ENCODE measurements at regions not wholly inside any gene's neighbourhood (a gene's known extent, or its start where the extent isn't known, plus 50 kb on each side); places are given as distances from the start of the nearest gene placed in this dataset.

- no peak for DNase-seq
Measured at GRCh38 chr15:26477044-26477443, 295.8 kb downstream of the GABRB3 start.

GRCh38 chr15:26475554-26475953 lies 297.3 kb downstream of the GABRB3 start:
- DNase-seq, result no peak

GRCh38 chr15:26472661-26473060 lies 300.2 kb downstream of the GABRB3 start:
- no peak for DNase-seq

- DNase-seq, result no peak
Measured at GRCh38 chr15:26461847-26462608, 310.8 kb downstream of the GABRB3 start.

- no peak for DNase-seq
Measured at GRCh38 chr15:26460165-26460564, 312.7 kb downstream of the GABRB3 start.

- no peak for DNase-seq
Measured at GRCh38 chr15:26455828-26456227, 317.0 kb downstream of the GABRB3 start.

GRCh38 chr15:26453914-26454313 lies 319.0 kb downstream of the GABRB3 start:
- no peak for DNase-seq

GRCh38 chr15:26451995-26452394 lies 320.9 kb downstream of the GABRB3 start:
- DNase-seq, result no peak

GRCh38 chr15:26449291-26449690 lies 323.6 kb downstream of the GABRB3 start:
- no peak for DNase-seq

- no peak for DNase-seq
Measured at GRCh38 chr15:26443321-26443720, 329.5 kb downstream of the GABRB3 start.

GRCh38 chr15:26442680-26443079 lies 330.2 kb downstream of the GABRB3 start:
- no peak for DNase-seq

GRCh38 chr15:26439681-26440080 lies 333.2 kb downstream of the GABRB3 start:
- no peak for DNase-seq

- no peak for DNase-seq
Measured at GRCh38 chr15:26438718-26439117, 334.1 kb downstream of the GABRB3 start.

- no peak for DNase-seq
Measured at GRCh38 chr15:26438316-26438715, 334.6 kb downstream of the GABRB3 start.

- DNase-seq, result no peak
Measured at GRCh38 chr15:26433818-26434217, 339.0 kb downstream of the GABRB3 start.

GRCh38 chr15:26433060-26433459 lies 339.8 kb downstream of the GABRB3 start:
- DNase-seq, result no peak

GRCh38 chr15:26421065-26421464 lies 351.8 kb downstream of the GABRB3 start:
- DNase-seq, result no peak

- no peak for DNase-seq
Measured at GRCh38 chr15:26395624-26396023, 377.2 kb downstream of the GABRB3 start.

- no peak for DNase-seq
Measured at GRCh38 chr15:26394801-26395200, 378.1 kb downstream of the GABRB3 start.

- no peak for DNase-seq
Measured at GRCh38 chr15:26392956-26393355, 379.9 kb downstream of the GABRB3 start.

GRCh38 chr15:26391567-26392194 lies 381.2 kb downstream of the GABRB3 start:
- DNase-seq, result no peak

GRCh38 chr15:26382444-26383072 lies 390.3 kb downstream of the GABRB3 start:
- no peak for DNase-seq

- DNase-seq, result no peak
Measured at GRCh38 chr15:26378304-26378703, 394.6 kb downstream of the GABRB3 start.

- no peak for DNase-seq
Measured at GRCh38 chr15:26376243-26376642, 396.6 kb downstream of the GABRB3 start.
